ENCODE measurements at regions not wholly inside any gene's neighbourhood (a gene's known extent, or its start where the extent isn't known, plus 50 kb on each side); places are given as distances from the start of the nearest gene placed in this dataset.

GRCh38 chr9:22265038-22265437, 181.6 kb upstream of the DMRTA1 start (continued):
- TF ChIP-seq ZBTB33 (IDR thresholded peaks at IDR 0.05; ENCODE audit: extremely low read depth, insufficient replicate concordance, low read length): no peak
- no peak for TF ChIP-seq EGR1 (IDR thresholded peaks at IDR 0.05; ENCODE audit: low read depth)
- TF ChIP-seq, protein P1, sequence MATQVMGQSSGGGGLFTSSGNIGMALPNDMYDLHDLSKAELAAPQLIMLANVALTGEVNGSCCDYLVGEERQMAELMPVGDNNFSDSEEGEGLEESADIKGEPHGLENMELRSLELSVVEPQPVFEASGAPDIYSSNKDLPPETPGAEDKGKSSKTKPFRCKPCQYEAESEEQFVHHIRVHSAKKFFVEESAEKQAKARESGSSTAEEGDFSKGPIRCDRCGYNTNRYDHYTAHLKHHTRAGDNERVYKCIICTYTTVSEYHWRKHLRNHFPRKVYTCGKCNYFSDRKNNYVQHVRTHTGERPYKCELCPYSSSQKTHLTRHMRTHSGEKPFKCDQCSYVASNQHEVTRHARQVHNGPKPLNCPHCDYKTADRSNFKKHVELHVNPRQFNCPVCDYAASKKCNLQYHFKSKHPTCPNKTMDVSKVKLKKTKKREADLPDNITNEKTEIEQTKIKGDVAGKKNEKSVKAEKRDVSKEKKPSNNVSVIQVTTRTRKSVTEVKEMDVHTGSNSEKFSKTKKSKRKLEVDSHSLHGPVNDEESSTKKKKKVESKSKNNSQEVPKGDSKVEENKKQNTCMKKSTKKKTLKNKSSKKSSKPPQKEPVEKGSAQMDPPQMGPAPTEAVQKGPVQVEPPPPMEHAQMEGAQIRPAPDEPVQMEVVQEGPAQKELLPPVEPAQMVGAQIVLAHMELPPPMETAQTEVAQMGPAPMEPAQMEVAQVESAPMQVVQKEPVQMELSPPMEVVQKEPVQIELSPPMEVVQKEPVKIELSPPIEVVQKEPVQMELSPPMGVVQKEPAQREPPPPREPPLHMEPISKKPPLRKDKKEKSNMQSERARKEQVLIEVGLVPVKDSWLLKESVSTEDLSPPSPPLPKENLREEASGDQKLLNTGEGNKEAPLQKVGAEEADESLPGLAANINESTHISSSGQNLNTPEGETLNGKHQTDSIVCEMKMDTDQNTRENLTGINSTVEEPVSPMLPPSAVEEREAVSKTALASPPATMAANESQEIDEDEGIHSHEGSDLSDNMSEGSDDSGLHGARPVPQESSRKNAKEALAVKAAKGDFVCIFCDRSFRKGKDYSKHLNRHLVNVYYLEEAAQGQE (IDR thresholded peaks at IDR 0.05; ENCODE audit: low read depth): no peak
- TF ChIP-seq, protein P2, sequence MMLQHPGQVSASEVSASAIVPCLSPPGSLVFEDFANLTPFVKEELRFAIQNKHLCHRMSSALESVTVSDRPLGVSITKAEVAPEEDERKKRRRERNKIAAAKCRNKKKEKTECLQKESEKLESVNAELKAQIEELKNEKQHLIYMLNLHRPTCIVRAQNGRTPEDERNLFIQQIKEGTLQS (IDR thresholded peaks at IDR 0.05): no peak

DNA sequence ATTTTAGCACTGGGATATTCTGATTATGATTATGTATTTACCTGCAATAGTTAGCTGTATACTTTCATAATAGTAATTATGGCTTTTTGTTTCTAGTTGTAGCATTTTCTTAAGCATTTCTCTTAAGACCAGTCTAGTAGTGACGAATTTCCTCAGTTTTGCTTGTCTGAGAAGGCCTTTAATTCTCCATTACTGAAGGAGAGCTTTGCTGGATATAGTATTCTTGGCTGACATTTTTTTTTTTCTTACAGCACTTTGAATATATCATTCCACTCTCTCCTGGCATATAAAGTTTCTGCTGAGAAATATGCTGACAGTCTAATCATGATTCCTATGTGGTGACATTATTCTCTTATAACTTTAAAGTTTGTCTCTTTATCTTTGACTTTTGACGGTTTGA, 181.1 kb upstream of the DMRTA1 start:
- Histone ChIP-seq H3K27ac (ENCODE audit: low read depth, low read length) (no peak overlapping the region), H3K4me3 (replicated peaks in 1 of 2; ENCODE audit: low read depth in 1 of 2, low read length in 2 of 2) (no peak overlapping the region), H3K79me2 (ENCODE audit: insufficient read depth, low read length) (no peaks in the 10 kb centered on the region), H2AFZ (ENCODE audit: low read depth, low read length, poor library complexity, severe bottlenecking) (no peak overlapping the region), H3K4me1 (ENCODE audit: control insufficient read depth in 1 of 2, insufficient read depth in 2 of 2, low read length in 2 of 2) (no peaks in the 10 kb centered on the region), H3K9me2 (ENCODE audit: insufficient read depth) (no peaks in the 10 kb centered on the region), H3K27me3 (ENCODE audit: insufficient read depth, low read length) (no peaks in the 10 kb centered on the region), H3K4me2 (ENCODE audit: low read length) (no peak overlapping the region), H4K20me1 (ENCODE audit: insufficient read depth) (no peaks in the 10 kb centered on the region), H3K9ac (ENCODE audit: low read length) (no peak overlapping the region), H3K9me3 (ENCODE audit: control insufficient read depth in 1 of 2, insufficient read depth in 1 of 2, low read depth in 1 of 2, low read length in 2 of 2) (peaks cover 0 to 4% of the 10 kb centered on the region in 2 experiments; a peak in 1 of 4 replicates), H3K36me3 (ENCODE audit: control insufficient read depth in 1 of 2, insufficient read depth in 2 of 2, low read length in 2 of 2) (no peaks in the 10 kb centered on the region)
- POLR2A ChIA-PET: no interaction called here
- CTCF ChIA-PET: no interaction called here
- no peak for DNase-seq (ENCODE audit: low read depth, low spot score)
- no TSS peak for BruUV-seq (replicated peaks)
- RAD21 ChIA-PET (ENCODE audit: low non-redundant PET in 1 of 2, low total read pairs in 2 of 2, uncharacterized antibody in 2 of 2, unreplicated experiment in 2 of 2): no interaction called here
- no peak for ATAC-seq
- intact Hi-C loops (cut with micrococcal nuclease): no loop called here
- TF ChIP-seq ZFX (IDR thresholded peaks at IDR 0.05) (no peak), MAX (IDR thresholded peaks at IDR 0.05) (no peak), YY1 (IDR thresholded peaks at IDR 0.05; ENCODE audit: extremely low read depth, insufficient replicate concordance, low read depth, low read length) (no peak)
